SU-DHL-6 (cell line): ENCODE measurements at regions not wholly inside any gene's neighbourhood (a gene's known extent, or its start where the extent isn't known, plus 50 kb on each side); places are given as distances from the start of the nearest gene placed in this dataset.

ENCODE experiments used
- CTCF ChIP-seq: fragments of 200-600 bp; sonication (generic); IDR thresholded peaks from one replicate; pipeline ENCODE4 v1.5.1; 2017; ENCODE audit warnings: antibody characterized with exemption, mild to moderate bottlenecking, low read length, moderate library complexity; ENCODE audit not compliant: insufficient read depth, poor library complexity, severe bottlenecking
- EZH2phosphoT487 ChIP-seq: fragments of 200-600 bp; sonication (generic), shearing (Covaris generic); conservative IDR thresholded peaks from 2 replicates; pipeline ENCODE4 v1.6.1; 2018; ENCODE audit warnings: mild to moderate bottlenecking, antibody characterized with exemption, low read length, moderate library complexity, mixed read lengths

DNA sequence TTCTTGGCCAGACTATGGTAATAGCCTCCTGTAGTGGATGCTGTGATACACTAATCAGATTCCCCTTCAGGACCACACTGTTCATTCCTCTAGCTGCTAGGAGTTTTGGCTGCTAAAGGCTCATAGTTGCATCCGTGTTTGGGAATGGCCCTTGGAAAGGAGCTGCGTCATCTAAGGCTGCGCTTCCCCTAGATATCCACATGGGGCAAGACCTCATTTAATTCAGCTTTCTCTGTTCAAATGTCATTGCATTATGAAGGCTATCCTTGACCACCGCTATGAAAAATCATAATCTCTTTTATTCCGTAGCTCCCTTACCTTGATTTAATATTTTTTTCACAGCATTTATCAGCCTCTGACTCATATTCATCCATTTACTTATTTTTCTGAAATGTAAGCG is 258.3 kb upstream of the NR4A3 start:
- TF ChIP-seq CTCF (no peak), EZH2phosphoT487 (no peak)
